ENCODE measurements at regions not wholly inside any gene's neighbourhood (a gene's known extent, or its start where the extent isn't known, plus 50 kb on each side); places are given as distances from the start of the nearest gene placed in this dataset.

- TF ChIP-seq POLR2A (IDR thresholded peaks at IDR 0.05; ENCODE audit: extremely low read depth, insufficient read length) = no peak
- TF ChIP-seq CTCF (IDR thresholded peaks at IDR 0.05; ENCODE audit: low read depth, low read length) = no peak
Observed at GRCh38 chr9:20117482-20117881, 328.6 kb upstream of the SLC24A2 start.
